Glutamatergic neuron (in vitro differentiated cells): ENCODE measurements at regions not wholly inside any gene's neighbourhood (a gene's known extent, or its start where the extent isn't known, plus 50 kb on each side); places are given as distances from the start of the nearest gene placed in this dataset.
A peak's percentile ranks its signal among the peaks of the same experiment; 100 is the strongest.

ENCODE experiments used
- DNase-seq: peaks from one replicate; pipeline ENCODE4 v3.0.0; 2022
- H3K27ac Mint-ChIP-seq: one replicate; pipeline ENCODE4 v1.8.0; 2020; ENCODE audit warnings: mild to moderate bottlenecking, mixed read lengths, inconsistent platforms; ENCODE audit not compliant: unreplicated experiment
- H3K27me3 Mint-ChIP-seq: one replicate; pipeline ENCODE4 v1.8.0; 2020; ENCODE audit warnings: mild to moderate bottlenecking, moderate library complexity, mixed read lengths, inconsistent platforms; ENCODE audit not compliant: unreplicated experiment
- H3K36me3 Mint-ChIP-seq: one replicate; pipeline ENCODE4 v1.8.0; 2020; ENCODE audit warnings: mild to moderate bottlenecking, mixed read lengths, inconsistent platforms; ENCODE audit not compliant: unreplicated experiment
- H3K4me1 Mint-ChIP-seq: one replicate; pipeline ENCODE4 v1.8.0; 2020; ENCODE audit warnings: mild to moderate bottlenecking, low read depth, mixed read lengths, inconsistent platforms; ENCODE audit not compliant: unreplicated experiment
- H3K4me3 Mint-ChIP-seq: one replicate; pipeline ENCODE4 v1.8.0; 2020; ENCODE audit warnings: mild to moderate bottlenecking, mixed read lengths, inconsistent platforms; ENCODE audit not compliant: unreplicated experiment
- H3K9me3 Mint-ChIP-seq: one replicate; pipeline ENCODE4 v1.8.0; 2020; ENCODE audit warnings: mild to moderate bottlenecking, moderate library complexity, mixed read lengths, inconsistent platforms; ENCODE audit not compliant: unreplicated experiment
- TF ChIP-seq, protein P1 (sequence below): fragments of 200-600 bp; sonication (generic); IDR thresholded peaks from one replicate; pipeline ENCODE4 v1.5.0; 2021; ENCODE audit not compliant: partially characterized antibody, unreplicated experiment

DNA sequence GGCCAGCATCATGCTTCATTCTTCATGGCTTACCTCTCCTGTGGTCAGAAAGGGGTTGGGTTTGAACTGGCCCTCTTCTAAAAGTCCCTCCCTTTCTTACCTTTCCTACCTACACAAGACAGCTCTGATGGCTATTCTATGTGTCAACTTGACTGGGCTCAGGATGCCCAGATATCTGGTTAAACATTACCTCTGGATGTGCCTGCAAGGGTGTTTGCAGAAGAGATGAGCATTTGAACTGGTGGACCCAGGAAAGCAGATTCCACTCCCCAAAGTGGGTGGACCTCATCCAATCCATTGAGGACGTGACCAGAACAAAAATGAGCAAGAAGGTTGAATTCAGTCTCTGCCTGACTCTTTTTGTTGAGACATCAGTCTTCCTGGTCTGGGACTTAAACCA, 79.0 kb upstream of the TCF7L2 start:
- no peak overlapping the region for H3K4me3 Mint-ChIP-seq
- peaks cover 9% of the 10 kb centered on the region for H3K36me3 Mint-ChIP-seq
- H3K9me3 Mint-ChIP-seq = peaks cover 2% of the 10 kb centered on the region
- H3K27me3 Mint-ChIP-seq = peaks cover 1% of the 10 kb centered on the region
- no peak overlapping the region for H3K27ac Mint-ChIP-seq
- no peaks in the 10 kb centered on the region for H3K4me1 Mint-ChIP-seq
- no peak for DNase-seq
- TF ChIP-seq, protein P1, sequence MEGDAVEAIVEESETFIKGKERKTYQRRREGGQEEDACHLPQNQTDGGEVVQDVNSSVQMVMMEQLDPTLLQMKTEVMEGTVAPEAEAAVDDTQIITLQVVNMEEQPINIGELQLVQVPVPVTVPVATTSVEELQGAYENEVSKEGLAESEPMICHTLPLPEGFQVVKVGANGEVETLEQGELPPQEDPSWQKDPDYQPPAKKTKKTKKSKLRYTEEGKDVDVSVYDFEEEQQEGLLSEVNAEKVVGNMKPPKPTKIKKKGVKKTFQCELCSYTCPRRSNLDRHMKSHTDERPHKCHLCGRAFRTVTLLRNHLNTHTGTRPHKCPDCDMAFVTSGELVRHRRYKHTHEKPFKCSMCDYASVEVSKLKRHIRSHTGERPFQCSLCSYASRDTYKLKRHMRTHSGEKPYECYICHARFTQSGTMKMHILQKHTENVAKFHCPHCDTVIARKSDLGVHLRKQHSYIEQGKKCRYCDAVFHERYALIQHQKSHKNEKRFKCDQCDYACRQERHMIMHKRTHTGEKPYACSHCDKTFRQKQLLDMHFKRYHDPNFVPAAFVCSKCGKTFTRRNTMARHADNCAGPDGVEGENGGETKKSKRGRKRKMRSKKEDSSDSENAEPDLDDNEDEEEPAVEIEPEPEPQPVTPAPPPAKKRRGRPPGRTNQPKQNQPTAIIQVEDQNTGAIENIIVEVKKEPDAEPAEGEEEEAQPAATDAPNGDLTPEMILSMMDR = no peak

DNA sequence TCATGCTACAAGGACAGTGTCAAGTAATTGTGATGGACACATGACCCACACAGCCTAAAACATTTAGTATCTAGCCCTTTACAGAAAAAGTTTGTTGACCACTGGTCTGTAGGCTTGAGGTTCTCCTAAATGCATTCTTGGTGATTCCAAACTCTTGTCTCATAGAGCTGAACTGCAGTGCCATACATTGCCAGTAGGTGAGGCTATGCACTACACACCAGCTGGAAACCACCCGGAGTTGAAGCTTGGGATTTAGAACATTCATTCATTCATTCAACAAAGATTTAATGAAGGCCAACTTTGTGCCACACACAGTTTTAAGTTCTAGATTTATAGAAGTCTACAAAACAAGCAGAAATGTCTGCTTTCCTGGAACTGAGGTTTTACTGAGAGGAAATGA, 77.3 kb upstream of the TCF7L2 start:
- TF ChIP-seq, protein P1 = peak; percentile 32
- H3K4me1 Mint-ChIP-seq = no peaks in the 10 kb centered on the region
- H3K4me3 Mint-ChIP-seq = no peak overlapping the region
- peaks cover 1% of the 10 kb centered on the region for H3K27me3 Mint-ChIP-seq
- H3K36me3 Mint-ChIP-seq = peaks cover 4% of the 10 kb centered on the region
- H3K9me3 Mint-ChIP-seq = peaks cover 2% of the 10 kb centered on the region
- H3K27ac Mint-ChIP-seq = no peak overlapping the region
- no peak for DNase-seq

DNA sequence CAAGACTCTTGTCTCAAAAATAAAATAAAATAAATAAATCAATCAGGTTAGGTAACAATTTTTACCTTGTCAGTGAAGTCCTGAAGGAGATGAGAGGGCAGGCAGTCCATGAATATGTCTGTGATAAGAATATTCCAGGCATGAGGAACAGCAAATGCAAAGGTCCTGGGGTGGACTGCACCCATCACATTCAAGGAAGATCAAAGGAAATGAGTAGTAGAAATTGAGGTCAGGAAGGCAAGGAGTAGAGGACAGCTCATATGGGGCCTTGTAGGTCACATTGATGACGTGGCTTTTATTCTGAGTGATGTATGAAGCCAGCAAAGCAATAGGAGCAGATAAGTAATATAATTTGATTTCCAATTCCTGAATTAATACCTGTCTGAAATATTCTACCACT, 76.5 kb upstream of the TCF7L2 start:
- no peak for DNase-seq
- peaks cover 2% of the 10 kb centered on the region for H3K9me3 Mint-ChIP-seq
- TF ChIP-seq, protein P1 = no peak
- H3K27me3 Mint-ChIP-seq = peaks cover 4% of the 10 kb centered on the region
- H3K4me3 Mint-ChIP-seq = no peak overlapping the region
- peaks cover 4% of the 10 kb centered on the region for H3K36me3 Mint-ChIP-seq
- no peak overlapping the region for H3K27ac Mint-ChIP-seq
- no peaks in the 10 kb centered on the region for H3K4me1 Mint-ChIP-seq

DNA sequence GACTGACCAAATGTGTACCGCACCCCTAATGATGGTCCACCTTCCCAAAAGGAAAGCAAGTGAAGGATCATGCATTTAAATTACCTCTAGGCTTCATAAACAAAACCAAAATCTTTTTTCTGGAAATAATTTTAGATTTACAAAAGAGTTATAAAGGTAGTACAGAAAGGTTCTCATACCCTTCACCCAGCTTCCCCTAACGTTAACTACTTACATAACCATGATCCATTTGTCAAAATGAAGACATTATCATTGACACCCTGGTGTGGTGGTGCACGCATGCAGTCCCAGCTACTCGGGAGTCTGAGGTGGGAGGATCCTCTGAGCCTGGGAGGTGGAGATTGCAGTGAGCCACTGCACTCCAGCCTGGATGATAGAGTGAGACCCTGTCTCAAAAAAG, 75.1 kb upstream of the TCF7L2 start:
- H3K4me3 Mint-ChIP-seq = no peak overlapping the region
- no peaks in the 10 kb centered on the region for H3K4me1 Mint-ChIP-seq
- peaks cover 2% of the 10 kb centered on the region for H3K9me3 Mint-ChIP-seq
- peaks cover 4% of the 10 kb centered on the region for H3K36me3 Mint-ChIP-seq
- peaks cover 4% of the 10 kb centered on the region for H3K27me3 Mint-ChIP-seq
- TF ChIP-seq, protein P1 = no peak
- DNase-seq = no peak
- H3K27ac Mint-ChIP-seq = no peak overlapping the region

DNA sequence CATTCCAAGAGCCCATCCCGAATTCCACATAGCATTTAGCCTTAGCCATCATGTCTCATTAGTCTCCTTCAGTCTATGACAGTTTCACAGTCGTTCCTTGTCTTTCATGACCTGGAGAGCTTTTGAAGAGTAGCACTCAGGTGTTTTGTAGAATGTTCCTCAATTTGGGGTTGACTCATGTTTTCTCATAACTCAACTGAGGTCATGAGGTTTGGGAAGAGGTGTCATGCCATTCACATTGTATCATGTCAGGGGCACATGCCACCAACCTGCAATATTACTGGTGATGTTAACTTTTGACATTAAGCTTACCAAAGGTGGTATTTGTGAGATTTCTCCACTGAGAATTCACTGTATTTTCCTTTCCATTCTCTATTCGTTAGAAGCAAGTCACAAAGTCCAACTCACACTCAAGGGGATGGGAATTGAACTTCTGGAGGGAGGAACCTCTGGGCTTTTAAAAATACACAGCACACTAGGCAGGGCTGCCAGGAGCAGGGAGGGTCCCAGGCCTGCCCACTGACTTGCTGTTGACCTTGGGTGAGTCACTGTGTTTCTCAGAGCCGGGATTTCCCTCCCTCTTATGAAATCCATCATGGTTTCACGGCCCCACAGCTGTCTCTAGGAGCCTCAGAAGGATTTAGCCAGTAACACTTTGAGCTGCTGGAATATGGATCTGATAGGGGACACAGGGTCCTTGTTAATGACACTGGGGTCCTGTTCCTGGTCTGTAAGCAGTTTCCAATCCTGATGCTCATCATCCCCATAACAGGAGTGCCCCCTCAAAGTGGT, 74.4 kb upstream of the TCF7L2 start:
- Mint-ChIP-seq H3K4me1 (no peaks in the 10 kb centered on the region), H3K36me3 (peaks cover 4% of the 10 kb centered on the region), H3K4me3 (no peak overlapping the region), H3K9me3 (peaks cover 2% of the 10 kb centered on the region), H3K27ac (no peak overlapping the region), H3K27me3 (peaks cover 4% of the 10 kb centered on the region)
- no peak for DNase-seq
- TF ChIP-seq, protein P1 = no peak
